Activated CD8-positive, alpha-beta memory T cell treated with anti-CD3 and anti-CD28 coated beads for 36 hours (primary cell): ENCODE measurements at regions not wholly inside any gene's neighbourhood (a gene's known extent, or its start where the extent isn't known, plus 50 kb on each side); places are given as distances from the start of the nearest gene placed in this dataset.
"Not testable (repeated sequence)": the region's sequence is repeated elsewhere in the genome, so short reads cannot be mapped to it uniquely, and the experiment has no call there.

Experiments used
- CTCF ChIA-PET: fragments of 350-600 bp; sonication (Branson Sonifier 250); formaldehyde crosslinking; loops from one replicate; lab custom pipeline; 2021; ENCODE audit warnings: antibody characterized with exemption; lab: Charles Lee
- POLR2A ChIA-PET: fragments of 350-600 bp; sonication (Branson Sonifier 250); formaldehyde crosslinking; loops from one replicate; lab custom pipeline; 2021; ENCODE audit warnings: antibody characterized with exemption; lab: Charles Lee

- CTCF ChIA-PET: no interaction called here
- POLR2A ChIA-PET: no interaction called here
Measured at GRCh38 chr6:76752841-76753240, 680.4 kb upstream of the IMPG1 start.

DNA sequence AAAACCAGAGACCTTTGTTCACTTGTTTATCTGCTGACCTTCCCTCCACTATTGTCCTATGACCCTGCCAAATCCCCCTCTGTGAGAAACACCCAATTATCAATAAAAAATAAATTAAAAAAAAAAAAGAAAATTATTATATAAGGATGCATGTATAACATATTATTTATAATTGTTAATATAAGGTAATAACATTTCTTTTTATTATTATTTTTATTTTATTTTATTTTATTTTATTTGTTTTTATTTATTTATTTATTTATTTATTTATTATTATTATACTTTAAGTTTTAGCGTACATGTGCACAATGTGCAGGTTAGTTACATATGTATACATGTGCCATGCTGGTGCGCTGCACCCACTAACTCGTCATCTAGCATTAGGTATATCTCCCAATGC, 672.9 kb upstream of the IMPG1 start:
- POLR2A ChIA-PET, CTCF ChIA-PET: not testable (repeated sequence)

- POLR2A ChIA-PET, CTCF ChIA-PET: not testable (repeated sequence)
Measured at GRCh38 chr6:76744151-76744720, 671.8 kb upstream of the IMPG1 start.

GRCh38 chr6:76742919-76743318, 670.5 kb upstream of the IMPG1 start:
- ChIA-PET CTCF (no interaction called here), POLR2A (no interaction called here)

DNA sequence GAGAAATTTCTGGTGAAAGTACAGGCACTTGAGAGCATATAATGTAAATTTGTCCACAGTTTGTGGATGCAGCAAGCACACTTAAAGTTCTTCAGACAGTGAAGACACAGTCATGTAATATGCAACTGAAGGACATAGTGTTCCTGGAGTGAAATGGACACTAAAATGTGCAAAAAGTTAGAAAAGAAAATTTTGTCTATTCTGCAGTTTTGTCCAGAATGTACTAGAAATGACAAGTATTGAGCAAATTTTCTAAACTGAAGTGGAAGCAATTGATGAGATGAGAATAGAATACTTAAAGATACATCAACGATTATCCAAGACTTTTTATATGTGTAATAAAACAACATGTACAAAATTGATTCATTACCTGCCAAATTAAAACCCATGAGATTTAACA, 647.0 kb upstream of the IMPG1 start:
- POLR2A ChIA-PET: no interaction called here
- CTCF ChIA-PET: interaction anchor here (0.7 kb wide), 1 partner anchor 63 kb away, joined by 3 read pairs; no protein-coding TSS in a partner anchor

GRCh38 chr6:76708641-76709331, 636.3 kb upstream of the IMPG1 start:
- ChIA-PET CTCF (no interaction called here), POLR2A (no interaction called here)

- CTCF ChIA-PET: no interaction called here
- POLR2A ChIA-PET: no interaction called here
Measured at GRCh38 chr6:76707630-76708029, 635.2 kb upstream of the IMPG1 start.

GRCh38 chr6:76706631-76707030, 634.2 kb upstream of the IMPG1 start:
- CTCF ChIA-PET: no interaction called here
- POLR2A ChIA-PET: no interaction called here

GRCh38 chr6:76706086-76706485, 633.6 kb upstream of the IMPG1 start:
- ChIA-PET CTCF (no interaction called here), POLR2A (no interaction called here)

DNA sequence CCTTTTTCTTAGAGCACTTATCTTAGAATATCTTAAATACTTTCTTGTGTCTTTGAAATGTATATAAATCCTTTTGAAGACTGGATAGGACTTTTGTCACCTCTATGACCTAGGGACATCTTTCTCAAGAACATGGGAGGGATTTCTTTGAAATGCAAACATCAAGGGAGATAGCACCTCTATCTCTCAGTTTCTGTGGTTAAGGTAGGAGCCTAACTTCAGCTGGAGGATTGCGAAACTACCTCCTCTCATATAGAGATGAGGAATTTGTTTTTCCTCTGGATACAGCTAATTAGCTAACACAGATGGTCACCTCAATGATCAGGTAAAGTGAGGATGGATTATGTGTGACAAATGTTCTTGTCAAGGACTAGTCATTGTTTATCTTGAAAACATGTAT, 631.3 kb upstream of the IMPG1 start:
- ChIA-PET POLR2A (no interaction called here), CTCF (no interaction called here)

DNA sequence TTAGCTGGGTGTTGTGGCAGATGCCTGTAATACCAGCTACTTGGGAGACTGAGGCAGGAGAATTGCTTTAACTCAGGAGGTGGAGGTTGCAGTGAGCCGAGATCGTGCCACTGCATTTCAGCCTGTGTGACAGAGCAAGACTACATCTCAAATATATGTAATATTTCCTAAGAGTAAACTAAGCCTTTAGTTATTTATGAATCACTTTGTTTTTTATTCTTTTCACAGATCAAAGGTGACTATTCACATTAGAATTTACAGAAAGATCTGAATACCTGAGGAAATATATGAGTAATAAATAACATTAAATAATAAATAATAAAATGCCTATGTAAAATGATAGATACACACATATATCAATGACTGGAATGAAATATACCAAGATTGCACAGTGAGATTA, 630.8 kb upstream of the IMPG1 start:
- CTCF ChIA-PET: no interaction called here
- POLR2A ChIA-PET: no interaction called here

DNA sequence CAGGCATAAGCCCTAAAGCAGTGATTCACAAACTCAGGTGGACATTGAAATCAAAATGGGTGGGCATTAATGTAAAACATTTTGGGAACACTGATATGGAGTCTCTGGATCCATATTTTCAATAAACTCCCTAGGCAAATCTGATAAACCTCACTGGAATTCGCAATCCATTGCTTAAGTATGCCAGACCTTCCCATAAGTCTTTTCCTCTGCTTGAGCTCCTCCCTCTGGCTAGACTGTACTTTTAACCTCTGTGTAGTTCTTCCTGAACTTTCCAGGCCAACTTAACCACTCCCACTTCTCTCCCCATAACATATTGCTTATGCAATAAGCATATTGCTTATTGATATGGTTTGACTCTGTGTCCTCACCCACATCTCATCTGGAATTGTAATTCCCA, 629.7 kb upstream of the IMPG1 start:
- ChIA-PET POLR2A (no interaction called here), CTCF (no interaction called here)

DNA sequence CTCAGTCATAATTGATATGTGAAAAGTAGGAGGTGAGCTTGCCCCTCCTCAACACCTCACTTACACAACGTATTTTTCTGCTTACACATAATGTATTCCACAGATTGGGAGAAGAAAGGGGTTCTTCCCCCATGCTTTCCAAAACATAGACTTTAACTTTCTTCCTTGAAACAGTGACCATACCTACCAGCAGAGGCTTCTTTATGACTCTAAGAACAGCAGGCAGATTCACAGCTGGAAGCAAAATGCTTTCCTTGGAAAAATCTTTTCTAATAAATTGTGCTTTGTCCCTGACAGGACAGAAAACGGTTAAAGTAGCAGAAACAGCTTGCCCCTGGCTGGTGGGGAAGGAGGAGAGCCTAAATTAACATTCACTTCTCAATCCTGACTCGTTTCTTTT, 629.1 kb upstream of the IMPG1 start:
- ChIA-PET CTCF (no interaction called here), POLR2A (no interaction called here)

- POLR2A ChIA-PET: no interaction called here
Measured at GRCh38 chr6:76697585-76697984, 625.1 kb upstream of the IMPG1 start.

DNA sequence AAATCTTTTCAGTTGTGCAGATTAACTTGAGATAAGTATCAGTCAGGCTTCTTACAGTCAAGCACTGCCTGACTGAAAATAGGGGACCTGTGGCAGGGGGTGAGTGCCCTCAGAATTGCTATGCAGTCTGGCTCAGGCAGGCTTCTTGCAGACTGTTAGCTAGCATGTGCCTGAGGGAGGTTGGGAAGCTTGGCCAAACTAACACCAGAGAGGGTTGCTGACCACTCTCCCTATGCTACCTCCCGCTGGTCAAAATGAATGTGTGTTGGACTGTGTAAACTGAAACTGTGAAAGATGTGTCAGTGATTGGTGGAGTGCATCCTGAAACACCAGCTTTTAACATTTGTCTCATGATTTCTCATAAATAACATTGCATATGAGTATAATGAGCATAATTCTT, 622.3 kb upstream of the IMPG1 start:
- ChIA-PET CTCF (no interaction called here), POLR2A (no interaction called here)

More at GRCh38 chr6:76697585-76697984, 625.1 kb upstream of the IMPG1 start:
- CTCF ChIA-PET: no interaction called here

DNA sequence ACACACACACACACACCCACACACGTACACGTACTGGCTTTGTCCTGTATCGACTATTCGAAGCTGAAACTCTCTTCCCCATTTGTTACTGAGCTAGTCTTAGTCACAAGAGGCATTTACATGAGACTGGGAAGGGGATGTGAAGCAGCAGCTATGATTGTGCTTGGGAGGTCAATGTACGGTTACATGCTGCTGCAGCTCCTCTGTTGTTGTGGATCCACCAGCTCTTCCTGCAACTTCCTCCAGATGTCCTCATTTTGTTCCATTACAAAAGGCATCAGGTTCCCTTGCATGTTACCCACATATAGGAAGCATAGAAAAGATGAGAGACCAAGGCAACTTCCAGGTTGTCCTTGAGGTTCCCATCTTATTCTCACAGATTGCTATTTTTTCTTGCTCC, 612.4 kb upstream of the IMPG1 start:
- ChIA-PET CTCF (no interaction called here), POLR2A (no interaction called here)

GRCh38 chr6:76683985-76684384, 611.5 kb upstream of the IMPG1 start:
- CTCF ChIA-PET: no interaction called here
- POLR2A ChIA-PET: no interaction called here

DNA sequence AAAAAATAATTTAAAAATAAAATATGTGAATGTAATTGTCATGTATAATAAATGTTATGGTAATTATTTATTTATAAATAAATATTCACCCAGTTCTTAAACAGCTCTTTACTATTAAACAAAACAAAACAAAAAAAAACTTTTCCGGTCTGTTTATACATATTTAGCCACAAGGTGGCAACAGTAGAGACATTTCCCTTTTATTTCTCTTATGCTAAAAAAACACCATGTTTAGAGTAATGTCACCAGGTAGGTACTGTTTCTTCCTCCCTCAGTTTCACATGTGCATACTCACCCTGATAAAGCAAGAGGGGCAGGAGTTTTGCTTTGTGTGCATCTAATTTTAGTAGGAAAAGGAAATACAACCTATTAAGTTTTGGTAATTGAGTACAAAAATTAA, 610.4 kb upstream of the IMPG1 start:
- ChIA-PET CTCF (no interaction called here), POLR2A (no interaction called here)

- CTCF ChIA-PET: no interaction called here
- POLR2A ChIA-PET: no interaction called here
Measured at GRCh38 chr6:76681781-76682180, 609.3 kb upstream of the IMPG1 start.

DNA sequence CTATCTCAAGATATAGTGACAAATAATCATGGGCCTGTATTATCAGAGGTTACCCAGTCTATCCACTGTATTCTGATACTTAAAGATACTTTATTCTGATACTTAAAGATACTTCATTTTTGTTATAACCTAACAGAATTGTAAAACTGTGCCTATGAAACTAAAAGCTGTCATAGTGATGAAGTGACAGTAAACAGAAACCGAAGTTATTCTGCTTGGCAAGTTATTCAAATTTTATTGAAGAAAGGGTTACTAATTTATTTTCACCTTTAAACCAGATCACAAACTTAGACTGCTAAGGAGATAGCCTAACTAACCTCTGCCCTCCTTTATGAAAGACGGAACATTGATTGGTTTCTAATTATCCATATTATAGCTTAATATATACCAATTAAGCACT, 604.6 kb upstream of the IMPG1 start:
- ChIA-PET CTCF (no interaction called here), POLR2A (no interaction called here)

GRCh38 chr6:76671751-76672150, 599.3 kb upstream of the IMPG1 start:
- POLR2A ChIA-PET: no interaction called here
- CTCF ChIA-PET: no interaction called here

GRCh38 chr6:76644231-76644630, 571.8 kb upstream of the IMPG1 start:
- POLR2A ChIA-PET: no interaction called here
- CTCF ChIA-PET: no interaction called here
